Heart left ventricle (tissue), 13 donors: ENCODE measurements at regions not wholly inside any gene's neighbourhood (a gene's known extent, or its start where the extent isn't known, plus 50 kb on each side); places are given as distances from the start of the nearest gene placed in this dataset.

Source experiments
- CTCF ChIP-seq, 12 donors: fragments of 200-600 bp; sonication (generic) in 4 of 12; IDR thresholded peaks; one replicate each; pipeline versions ENCODE4 v1.5.0 to v1.8.0; 2018 to 2022; ENCODE audit warnings: antibody characterized with exemption in 12 of 12, mild to moderate bottlenecking in 5 of 12
- POLR2A ChIP-seq, 2 donors: fragments of 450-650 bp; IDR thresholded peaks; one replicate each; pipeline ENCODE4 v1.6.1; 2017; ENCODE audit warnings: antibody characterized with exemption in 2 of 2, mild to moderate bottlenecking in 2 of 2, moderate library complexity in 2 of 2
- donor health status: ischemic (EF 13 %, LVEDD 7.1; RV severe dilation, severe dysfunction).
- donor health status: DM: no; HTN: yes; CAD: no.
- donor health status: DM: no; HTN: no; CAD: no.
- donor health status: ischemic (EF 25% LVEDD 6.9; RV normal size, moderate dysfunction).
- donor health status: ischemic (EF 25% LVEDD 5.7; RV mildly dilated, moderate dysfunction).
- donor health status: ischemic (EF 35%, LVEDD 5.7; RV mildly dilated, moderate dysfunction).
- donor health status: nonischemic (EF 11% LVEDD 7.7; RV severe dilation, severe dysfunction).
- donor health status: DM: yes; HTN: yes; CAD: no.
- donor health status: PGD.
- donor health status: ischemic (EF 29% LVEDD 5.4; RV normal size, mild dysfunction).
- donor health status: nonischemic (EF 23%, LVEDD 6.1; RV moderate dilation, normal function).

- no peak for TF ChIP-seq CTCF (IDR thresholded peaks at IDR 0.05)
- no peak for TF ChIP-seq POLR2A (IDR thresholded peaks at IDR 0.05)
Measured at GRCh38 chrX:39631276-39632229, 466.2 kb downstream of the BCOR start.
